GM18867 (cell line): ENCODE measurements at regions not wholly inside any gene's neighbourhood (a gene's known extent, or its start where the extent isn't known, plus 50 kb on each side); places are given as distances from the start of the nearest gene placed in this dataset.

Source experiments
- ATAC-seq: cut with Tn5 transposase; IDR thresholded peaks from one replicate; pipeline ENCODE4 v1.9.1; 2021; ENCODE audit warnings: mild to moderate bottlenecking, moderate library complexity; ENCODE audit not compliant: unreplicated experiment

DNA sequence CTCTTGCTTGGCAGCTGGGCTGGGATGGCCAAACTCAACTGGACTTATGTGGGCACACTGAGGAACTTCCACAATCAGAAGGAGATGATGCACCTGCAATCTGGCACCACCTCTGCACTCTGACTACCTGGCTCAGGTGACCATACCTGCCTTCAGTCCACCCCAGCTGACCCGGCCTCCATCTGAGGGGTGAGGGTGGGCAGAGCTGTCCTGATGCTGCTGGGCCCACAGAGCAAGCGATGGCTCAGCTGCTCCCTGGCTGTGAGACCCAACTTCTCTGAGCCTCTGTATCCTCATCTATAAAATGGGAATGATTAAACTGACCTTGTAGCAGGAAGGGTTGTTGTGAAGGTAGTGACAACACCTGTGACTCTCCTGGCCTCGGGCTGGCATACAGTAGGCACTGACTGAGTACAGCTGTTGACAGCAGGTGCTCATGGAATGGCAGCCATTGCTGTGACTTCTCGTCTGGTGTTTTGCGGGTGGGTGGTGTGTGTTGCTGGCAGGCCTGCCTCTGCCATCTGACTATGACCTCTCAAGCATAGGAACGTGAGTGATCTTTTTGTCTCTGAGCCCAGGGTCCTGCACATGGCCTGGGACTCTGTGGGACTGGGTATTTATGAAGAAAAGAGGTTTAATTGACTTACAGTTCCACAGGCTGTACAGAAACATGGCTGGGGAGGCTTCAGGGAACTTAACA lies 438.5 kb downstream of the PTPRU start:
- no peak for ATAC-seq

DNA sequence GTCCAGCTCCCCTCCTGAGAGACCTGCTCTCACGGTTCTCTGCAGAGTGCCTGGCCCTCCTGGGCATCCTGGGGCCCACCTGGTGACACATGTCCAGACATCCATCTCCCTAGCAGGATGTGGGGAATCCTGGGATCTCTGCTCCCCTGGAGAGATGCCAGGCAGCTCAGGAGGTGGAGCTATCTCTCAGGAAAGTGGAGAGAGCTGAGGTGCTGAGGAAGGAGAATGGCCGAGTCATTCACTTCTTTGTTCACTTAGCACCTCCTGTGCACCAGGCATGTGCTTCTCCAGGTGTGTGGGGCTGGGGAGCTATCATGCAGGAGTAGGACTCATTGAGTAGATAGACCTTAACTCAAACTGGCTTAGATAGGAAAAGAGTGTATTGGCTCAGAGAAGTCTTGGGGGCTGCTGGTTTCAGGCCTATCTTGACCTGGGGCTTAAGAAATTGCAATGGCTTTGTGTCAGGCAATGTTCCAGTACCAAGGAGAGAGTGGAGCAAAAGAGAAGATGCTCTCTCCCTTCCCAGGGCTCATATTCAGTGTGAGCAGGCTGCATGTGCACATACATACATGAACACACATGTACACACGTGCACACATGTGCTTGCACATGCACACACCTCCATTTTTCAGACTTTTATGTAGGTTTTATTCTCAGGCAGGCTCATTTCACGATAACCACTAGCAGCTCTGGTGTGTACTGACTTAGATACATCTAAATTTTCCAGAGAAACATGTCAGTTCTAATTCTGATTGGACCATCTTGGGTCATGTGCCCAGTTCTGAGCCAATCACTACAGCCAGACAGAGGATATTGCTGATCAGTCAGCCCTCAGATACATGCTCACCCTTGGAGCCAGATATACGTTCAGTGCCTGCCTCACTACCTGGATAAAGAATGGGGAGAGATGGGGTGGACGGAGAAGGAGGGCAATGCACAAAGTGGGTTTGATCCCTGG lies 437.6 kb downstream of the PTPRU start:
- ATAC-seq = no peak

DNA sequence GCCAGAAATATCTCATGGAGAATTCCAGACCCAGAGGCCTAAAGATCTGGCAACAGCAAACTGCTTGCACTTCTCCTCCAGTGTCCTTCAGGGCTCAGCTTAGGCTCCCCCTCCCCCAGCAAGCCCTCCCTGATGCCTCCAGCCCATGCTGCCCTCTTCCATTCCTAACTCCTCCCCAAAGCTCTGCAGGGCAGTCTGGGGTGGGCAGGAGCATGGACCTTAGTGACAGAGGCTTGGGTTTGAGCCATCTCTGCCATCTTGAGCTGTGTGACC lies 436.8 kb downstream of the PTPRU start:
- no peak for ATAC-seq

DNA sequence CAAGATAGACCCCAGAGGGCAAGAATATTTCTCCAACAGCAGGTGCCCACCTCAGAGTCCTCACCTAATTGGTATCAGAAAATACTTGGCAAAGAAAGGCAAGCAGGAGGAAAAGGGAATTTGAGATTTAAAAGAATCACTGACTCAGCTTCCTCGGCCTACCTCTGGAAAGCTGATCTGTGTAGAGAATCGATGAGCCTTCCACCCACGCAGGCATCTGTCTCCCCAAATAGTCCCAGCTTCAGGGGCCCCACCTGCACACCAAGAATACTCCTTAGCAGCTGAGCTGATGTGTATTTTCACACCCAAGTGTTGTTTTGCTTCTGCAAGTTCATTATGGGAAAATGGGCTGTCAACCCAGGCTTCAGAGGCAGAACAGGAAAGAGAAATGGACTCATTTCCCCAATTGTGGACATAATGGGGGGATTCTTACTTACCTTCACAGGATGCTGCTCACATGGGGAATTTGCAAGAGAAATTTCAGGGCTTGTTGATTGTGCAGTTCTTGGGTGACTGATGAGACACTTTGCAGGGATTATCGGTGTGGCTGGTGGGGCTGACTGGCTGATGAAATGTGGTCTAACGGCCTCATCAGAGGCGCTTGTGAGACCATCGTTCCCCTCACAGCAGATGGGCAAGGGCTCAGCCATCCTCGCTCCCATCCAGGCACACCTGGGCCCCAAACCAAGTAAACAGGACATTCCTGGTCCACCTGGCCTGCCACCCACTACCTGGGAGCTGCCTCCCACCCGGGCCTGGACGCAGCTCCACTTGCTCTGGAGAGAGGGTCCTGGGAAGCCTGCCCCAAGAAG lies 436.3 kb downstream of the PTPRU start:
- ATAC-seq = no peak

DNA sequence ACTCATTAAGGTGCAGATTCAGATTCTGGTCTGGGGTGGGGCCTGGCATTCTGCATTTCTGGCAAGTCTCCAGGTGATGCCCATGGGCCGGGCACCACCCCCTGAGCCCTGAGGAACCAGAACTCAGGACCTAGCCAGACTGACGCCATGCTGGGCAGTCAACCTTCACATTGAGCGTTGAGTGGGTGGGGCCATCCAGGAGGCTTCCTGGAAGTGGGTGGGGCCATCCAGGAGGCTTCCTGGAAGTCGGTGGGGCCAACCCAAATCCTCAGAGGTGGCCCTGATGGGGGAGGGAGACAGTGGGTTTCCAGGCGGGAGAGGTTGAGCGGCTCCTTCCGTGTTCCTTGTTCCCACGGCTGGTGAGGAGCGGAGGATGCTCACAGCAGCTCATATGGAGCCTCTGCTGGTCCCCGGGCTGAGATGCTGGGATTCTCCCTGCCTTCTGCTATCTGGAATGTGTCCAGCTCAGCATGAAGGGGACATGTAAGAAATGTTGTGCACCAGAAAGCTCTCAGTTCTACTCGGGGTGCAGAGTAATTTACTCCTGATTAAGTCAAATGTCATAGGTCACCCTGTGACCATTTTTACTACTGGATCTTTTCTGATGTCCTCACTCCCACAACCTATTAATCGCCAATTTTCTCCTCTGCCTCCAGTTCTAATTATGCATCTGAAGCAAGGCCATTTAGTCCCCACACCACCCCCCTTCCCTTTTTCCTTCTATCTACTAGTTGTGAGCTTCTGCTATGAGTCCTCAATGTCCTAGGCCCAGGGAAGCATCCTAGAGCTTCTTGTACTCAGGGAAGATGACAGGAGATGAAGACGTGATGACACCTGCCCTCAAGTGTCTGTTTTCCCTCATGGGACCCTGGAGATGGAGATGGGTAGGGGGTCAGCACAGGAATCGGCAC lies 435.4 kb downstream of the PTPRU start:
- no peak for ATAC-seq

DNA sequence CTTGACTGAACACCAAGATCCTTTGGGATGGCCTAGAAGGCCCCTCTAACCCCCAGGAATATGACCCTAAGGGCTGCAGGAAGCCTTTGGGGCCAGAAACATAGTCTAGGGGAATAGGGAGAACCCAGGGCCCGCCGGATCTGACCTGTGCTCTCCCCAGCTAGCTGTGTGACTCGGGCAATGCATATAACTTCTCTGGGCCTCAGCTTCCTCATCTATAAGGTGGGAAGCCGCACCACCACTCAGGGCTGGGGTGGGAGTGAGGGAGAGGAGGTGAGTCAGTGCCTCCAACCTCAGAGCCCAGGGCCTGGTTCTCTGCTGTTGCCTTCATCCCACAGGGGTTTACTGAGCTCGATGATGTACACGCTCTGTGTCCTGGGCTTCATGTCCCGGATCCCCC lies 434.4 kb downstream of the PTPRU start:
- ATAC-seq = no peak

DNA sequence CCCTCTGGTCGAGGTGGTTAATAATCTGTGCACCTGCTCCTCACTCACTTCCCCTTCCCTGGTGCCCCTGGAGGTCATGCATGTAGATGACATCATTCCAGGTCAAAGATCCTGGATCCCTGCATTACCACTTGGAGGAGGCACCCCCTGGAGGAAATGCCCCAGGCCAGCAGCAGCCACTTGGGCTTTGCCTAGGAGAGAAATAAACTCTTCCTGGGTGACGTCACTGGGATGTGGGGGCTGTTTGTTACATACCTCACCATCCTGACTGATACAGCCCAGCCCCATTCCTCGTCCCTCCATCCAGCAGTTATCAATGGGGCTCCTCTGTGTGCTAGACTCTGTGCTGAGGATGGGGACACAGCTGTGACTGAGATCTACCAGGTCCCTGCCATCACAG lies 433.6 kb downstream of the PTPRU start:
- no peak for ATAC-seq

DNA sequence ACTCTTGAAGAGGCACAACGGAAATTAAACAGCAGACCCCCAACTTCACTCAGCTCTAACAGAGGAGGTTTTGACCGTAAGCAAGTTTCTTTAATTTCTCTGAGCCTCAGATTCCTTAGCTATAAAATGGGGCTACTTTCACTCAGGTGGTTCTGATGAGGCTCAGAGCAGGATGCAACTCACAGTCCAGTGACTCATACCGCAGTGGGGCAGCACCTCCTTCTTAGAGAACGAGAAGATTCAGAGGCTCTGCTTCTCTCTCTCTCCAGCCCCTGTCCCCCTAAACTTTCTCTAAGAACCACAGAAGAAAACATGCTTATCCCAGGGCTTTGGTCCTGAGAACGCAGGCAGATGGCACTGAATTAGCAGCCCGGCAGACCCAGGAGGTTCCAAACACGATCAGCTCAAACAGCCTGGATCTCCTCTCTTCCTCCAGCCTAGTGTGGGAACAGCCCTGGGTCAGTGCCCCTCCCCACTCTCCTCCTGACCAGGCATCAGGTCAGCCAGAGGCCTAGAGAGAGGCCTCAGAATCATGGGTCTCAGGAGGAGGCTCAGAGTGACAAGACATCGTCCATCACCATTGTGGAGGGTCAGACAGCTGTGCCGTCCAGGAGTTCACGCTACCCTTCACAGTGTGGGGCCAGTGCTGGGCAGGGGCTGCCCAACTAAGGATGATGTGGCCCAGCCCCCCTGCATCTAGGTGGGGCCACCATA lies 433.0 kb downstream of the PTPRU start:
- no peak for ATAC-seq

DNA sequence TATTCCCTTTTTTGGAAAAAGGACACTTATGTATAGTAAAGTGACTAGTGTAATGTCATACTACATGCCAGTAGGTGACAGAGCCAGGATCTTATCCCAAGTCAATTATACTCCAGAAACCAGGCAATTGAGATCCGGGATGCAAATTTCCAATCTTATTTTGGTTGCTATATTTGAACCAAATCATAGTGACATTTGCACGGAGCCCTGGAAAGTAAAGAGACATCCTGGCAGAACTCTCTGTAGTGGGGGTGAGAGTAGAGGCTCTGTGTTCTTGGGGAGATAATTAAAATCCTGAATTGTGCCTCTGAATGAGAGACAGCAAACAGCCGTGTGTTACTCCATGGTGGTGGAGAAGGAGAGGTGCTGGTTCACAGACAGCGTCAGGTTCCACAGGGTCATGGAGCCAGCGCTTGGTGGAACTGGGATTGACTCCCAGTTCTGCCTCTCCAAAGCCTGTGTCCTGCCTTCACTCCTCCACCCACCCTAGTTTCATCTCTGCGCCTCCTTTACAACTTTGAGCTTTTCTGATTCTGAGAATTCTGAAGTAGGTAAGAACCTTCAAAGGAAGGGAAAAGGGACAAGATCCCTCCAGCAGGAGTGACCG lies 432.3 kb downstream of the PTPRU start:
- ATAC-seq = no peak

DNA sequence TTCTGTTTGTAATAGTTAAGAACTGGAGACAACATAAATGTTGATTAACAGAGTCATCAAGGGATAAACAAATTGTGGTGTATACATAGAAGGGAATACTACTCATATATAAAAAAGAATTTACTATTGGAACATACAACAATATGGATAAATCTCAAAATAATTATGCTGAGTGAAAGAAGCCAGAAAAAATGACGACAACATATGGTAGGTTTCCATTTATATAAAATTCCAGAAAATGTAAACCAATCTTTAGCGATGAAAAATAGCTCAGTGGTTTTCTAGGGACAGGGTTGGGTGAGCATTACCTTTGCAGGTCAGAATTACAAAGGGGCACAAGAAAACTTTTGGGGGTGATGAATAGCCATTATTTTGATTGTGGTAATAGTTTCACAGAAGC lies 431.6 kb downstream of the PTPRU start:
- no peak for ATAC-seq

DNA sequence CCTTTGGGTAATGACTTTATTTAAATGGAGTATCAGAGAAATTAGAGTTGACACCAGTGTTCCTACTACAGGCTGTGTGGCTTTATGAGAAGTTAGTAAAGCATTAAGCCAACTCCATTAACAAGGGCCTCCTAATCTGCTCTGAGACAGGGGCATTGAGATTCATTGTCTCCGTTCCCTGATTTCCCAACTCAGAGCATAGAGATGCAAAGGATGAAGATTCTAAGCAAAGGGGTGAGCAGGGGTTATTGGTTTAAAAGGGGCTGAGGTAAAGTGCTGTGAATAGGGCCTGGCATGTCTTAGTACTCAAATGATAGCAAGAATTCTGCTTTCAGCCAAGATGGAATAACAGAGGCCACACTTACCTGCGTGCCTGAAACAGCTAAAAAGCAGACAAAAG lies 428.4 kb downstream of the PTPRU start:
- no peak for ATAC-seq

DNA sequence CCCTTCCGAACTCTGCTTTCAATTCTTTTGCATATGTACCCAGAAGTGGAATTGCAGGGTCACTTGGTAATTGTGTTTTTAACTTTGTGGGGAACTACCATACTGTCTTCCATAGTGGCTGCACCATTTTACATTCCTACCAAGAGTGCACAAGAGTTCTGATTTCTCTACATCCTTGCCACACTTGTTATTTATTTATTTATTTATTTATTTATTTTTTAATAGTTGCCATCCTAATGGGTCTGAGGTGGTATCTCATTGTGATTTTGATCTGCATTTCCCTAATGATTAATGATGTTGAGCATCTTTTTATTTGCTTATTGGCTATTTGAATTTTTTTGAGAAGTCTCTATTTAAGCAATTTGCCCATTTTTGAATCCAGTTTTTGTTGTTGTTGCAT lies 422.4 kb downstream of the PTPRU start:
- ATAC-seq = no peak

DNA sequence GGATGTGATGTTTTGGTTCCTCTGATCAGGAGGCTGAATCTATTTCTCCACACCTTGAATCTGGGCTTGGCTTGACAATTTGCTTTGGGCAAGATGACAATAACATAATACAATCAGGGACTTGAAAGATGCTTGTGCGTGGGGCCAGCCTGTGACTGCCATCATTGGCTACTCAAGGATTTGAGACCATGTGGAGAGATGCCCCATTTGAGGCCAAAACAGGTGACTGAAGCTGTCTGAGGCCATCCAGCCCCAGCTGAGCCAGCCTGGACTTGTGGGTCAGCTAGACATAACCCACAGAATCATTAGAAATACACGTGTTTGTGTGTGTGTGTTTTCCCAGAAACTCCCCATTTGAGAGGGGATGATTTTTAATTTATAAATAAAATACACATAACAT lies 421.5 kb downstream of the PTPRU start:
- ATAC-seq = no peak

DNA sequence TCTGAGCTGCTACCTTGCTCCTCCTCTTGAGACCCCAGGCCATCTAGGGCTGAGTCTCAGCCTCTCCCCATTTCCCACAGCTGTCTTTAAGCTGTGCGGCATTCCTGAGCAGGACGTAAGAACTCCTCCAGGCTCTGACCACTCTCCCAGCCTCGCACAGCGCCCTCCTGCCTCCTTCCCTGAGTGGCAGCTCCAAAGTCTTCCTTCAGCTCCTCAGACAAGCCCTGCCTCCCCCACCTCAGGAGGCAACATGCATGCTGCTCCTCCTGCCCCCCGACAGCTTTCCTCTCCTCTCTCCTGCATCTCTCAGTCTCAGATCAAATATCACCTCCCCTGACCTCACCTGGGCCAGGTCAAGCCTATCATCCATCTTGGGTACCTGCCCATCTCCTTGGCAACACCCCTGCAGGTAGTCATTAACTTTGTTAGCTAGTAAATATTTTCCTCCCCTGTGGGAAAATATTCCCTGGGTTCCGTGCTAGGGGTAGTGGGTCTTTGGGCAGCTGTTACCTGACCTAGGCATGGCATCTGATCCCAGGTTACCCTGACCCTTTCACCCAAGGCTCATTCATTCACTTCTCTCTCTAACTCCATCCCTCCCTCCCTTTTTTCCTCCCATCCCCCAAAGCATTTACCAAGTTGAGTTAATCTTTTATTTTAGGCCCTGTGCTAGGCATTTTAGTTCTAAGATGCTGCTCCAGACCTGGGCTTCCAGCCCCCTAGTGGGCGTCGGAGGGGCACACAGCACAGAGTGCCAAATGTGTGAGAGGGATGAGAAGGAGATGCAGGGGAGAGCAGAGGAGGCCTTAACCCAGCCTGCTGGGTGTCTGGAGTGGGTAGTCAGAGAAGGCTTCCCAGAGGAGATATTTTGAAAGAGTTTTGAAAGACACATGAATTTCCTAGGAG lies 419.9 kb downstream of the PTPRU start:
- ATAC-seq = no peak

DNA sequence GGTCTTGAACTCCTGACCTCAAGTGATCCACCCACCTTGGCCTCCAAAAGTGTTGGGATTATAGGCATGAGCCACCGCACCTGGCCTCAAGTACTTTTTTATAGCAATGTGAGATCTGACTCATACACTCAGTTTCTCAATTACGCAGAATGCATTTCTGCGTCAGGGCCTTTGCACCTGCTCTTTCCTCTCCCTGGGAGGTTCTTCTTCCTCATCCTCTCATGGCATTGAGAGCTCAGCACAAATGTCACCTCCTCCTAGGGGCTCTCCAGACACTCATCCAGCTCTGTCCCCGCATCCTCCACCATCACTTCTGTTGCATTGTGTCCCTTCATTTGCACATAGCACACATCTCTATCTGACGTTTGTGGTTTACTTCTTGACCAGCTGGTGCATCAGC lies 418.8 kb downstream of the PTPRU start:
- ATAC-seq = no peak

DNA sequence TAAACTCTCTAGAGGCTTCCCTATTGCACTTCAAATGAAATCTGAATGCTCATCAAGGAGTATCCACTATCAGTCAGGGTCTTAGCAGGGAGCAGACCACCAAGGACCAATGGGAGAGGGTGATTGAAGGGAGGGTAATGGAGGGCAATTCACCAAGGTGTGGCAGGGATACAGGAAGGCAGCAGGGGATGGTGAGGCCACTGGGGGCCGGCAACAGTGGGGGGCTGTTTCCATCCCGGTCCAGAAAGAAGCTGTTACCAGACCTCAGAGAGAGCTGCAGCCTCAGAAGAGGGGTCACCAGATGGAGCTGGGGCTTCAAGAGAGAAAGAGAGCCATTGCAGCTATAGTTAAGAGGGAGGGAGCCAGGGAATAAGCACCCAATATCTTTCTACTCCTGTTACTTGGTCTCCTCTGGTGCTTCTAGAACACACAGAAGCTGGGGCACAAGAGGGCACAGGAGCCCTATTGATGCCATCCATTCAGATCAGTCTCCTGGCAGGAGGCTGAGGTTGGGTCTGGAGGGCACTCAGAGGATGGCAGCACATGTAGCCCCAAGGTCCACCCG lies 417.6 kb downstream of the PTPRU start:
- no peak for ATAC-seq

DNA sequence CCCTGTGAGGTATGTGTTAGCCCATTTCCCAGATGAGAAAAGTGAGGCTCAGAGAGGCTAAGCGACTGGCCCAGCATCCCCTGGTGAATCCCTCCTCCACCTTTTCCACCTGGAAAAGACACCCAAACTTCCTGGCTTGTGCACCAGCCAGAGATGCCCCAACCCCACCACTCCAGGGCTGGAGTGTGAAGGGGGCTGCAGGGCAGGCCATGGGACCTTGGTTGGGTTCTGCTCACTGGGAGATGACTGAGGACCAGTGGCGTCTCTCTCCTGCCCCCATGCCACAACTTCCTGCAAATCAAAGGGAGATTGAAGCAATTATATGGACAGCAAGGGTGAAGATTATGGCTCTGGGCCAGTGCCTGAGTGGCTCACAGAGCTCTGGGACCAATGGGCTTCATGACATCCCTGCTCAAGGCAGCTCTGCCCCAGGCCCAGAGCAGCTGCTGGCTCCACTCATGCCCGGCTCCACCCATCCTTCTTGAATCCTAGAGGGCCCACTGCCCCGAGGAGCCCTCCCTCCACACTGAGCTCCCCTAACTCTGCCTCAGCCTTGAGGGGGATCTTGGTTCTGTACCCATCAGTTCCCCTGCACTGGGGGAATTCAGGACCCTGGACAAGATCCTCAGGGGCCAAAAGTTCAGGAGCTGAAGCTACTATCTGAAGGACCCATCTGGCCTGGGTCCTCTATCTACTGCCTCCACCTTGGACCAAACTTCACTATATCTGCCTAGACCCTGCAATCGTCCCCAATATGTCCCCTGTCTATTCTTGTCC lies 416.9 kb downstream of the PTPRU start:
- no peak for ATAC-seq
